Activated CD4-positive, alpha-beta T cell treated with anti-CD3 and anti-CD28 coated beads, Interleukin-2, amount 10 ng/mL, durations not matched to agents 7 days and 5 days (primary cell): ENCODE measurements at regions not wholly inside any gene's neighbourhood (a gene's known extent, or its start where the extent isn't known, plus 50 kb on each side); places are given as distances from the start of the nearest gene placed in this dataset.

Experiments
- CTCF ChIA-PET: fragments of 350-600 bp; sonication (Branson Sonifier 250); formaldehyde crosslinking; loops from one replicate; lab custom pipeline; 2021; ENCODE audit warnings: antibody characterized with exemption; lab: Charles Lee
- POLR2A ChIA-PET: fragments of 350-600 bp; sonication (Branson Sonifier 250); formaldehyde crosslinking; loops from one replicate; lab custom pipeline; 2021; ENCODE audit warnings: antibody characterized with exemption; lab: Charles Lee
- DNase-seq: peaks from one replicate; pipeline ENCODE4 v3.0.0-alpha.2; 2020
- H3K27ac Mint-ChIP-seq: one replicate; pipeline ENCODE4 v1.8.0; 2021; ENCODE audit warnings: mild to moderate bottlenecking, moderate library complexity, mixed read lengths
- H3K27me3 Mint-ChIP-seq: one replicate; pipeline ENCODE4 v1.8.0; 2021; ENCODE audit warnings: mixed read lengths
- H3K36me3 Mint-ChIP-seq: one replicate; pipeline ENCODE4 v1.8.0; 2021; ENCODE audit warnings: low read depth, mixed read lengths
- H3K4me1 Mint-ChIP-seq: one replicate; pipeline ENCODE4 v1.8.0; 2021; ENCODE audit warnings: mixed read lengths
- H3K4me3 Mint-ChIP-seq: one replicate; pipeline ENCODE4 v1.8.0; 2021; ENCODE audit warnings: mild to moderate bottlenecking, moderate library complexity, mixed read lengths
- H3K9me3 Mint-ChIP-seq: one replicate; pipeline ENCODE4 v1.8.0; 2021; ENCODE audit warnings: mixed read lengths

- H3K4me3 Mint-ChIP-seq = no peak overlapping the region
- H3K4me1 Mint-ChIP-seq = no peaks in the 10 kb centered on the region
- POLR2A ChIA-PET = no interaction called here
- no peaks in the 10 kb centered on the region for H3K36me3 Mint-ChIP-seq
- no peaks in the 10 kb centered on the region for H3K27me3 Mint-ChIP-seq
- DNase-seq = no peak
- H3K27ac Mint-ChIP-seq = no peak overlapping the region
- H3K9me3 Mint-ChIP-seq = no peaks in the 10 kb centered on the region
- CTCF ChIA-PET = no interaction called here
Observed at GRCh38 chr11:122033631-122034030, 82.4 kb downstream of the BLID start.

- Mint-ChIP-seq H3K27ac (no peak overlapping the region), H3K36me3 (no peaks in the 10 kb centered on the region), H3K9me3 (no peaks in the 10 kb centered on the region), H3K27me3 (no peaks in the 10 kb centered on the region), H3K4me1 (no peaks in the 10 kb centered on the region), H3K4me3 (no peak overlapping the region)
- CTCF ChIA-PET = no interaction called here
- no peak for DNase-seq
- POLR2A ChIA-PET = no interaction called here
Observed at GRCh38 chr11:122033193-122033592, 82.8 kb downstream of the BLID start.

- no peak overlapping the region for H3K27ac Mint-ChIP-seq
- POLR2A ChIA-PET = no interaction called here
- H3K27me3 Mint-ChIP-seq = no peaks in the 10 kb centered on the region
- H3K36me3 Mint-ChIP-seq = no peaks in the 10 kb centered on the region
- H3K9me3 Mint-ChIP-seq = no peaks in the 10 kb centered on the region
- no peaks in the 10 kb centered on the region for H3K4me1 Mint-ChIP-seq
- CTCF ChIA-PET = no interaction called here
- DNase-seq = no peak
- no peak overlapping the region for H3K4me3 Mint-ChIP-seq
Observed at GRCh38 chr11:122032317-122032716, 83.7 kb downstream of the BLID start.

- no peaks in the 10 kb centered on the region for H3K4me1 Mint-ChIP-seq
- no peak overlapping the region for H3K4me3 Mint-ChIP-seq
- H3K27ac Mint-ChIP-seq = no peak overlapping the region
- ChIA-PET CTCF (no interaction called here), POLR2A (no interaction called here)
- H3K36me3 Mint-ChIP-seq = no peaks in the 10 kb centered on the region
- H3K27me3 Mint-ChIP-seq = no peaks in the 10 kb centered on the region
- no peak for DNase-seq
- H3K9me3 Mint-ChIP-seq = no peaks in the 10 kb centered on the region
Observed at GRCh38 chr11:122031813-122032212, 84.2 kb downstream of the BLID start.

- Mint-ChIP-seq H3K27me3 (no peaks in the 10 kb centered on the region), H3K9me3 (no peaks in the 10 kb centered on the region), H3K4me3 (no peak overlapping the region), H3K27ac (no peak overlapping the region), H3K36me3 (no peaks in the 10 kb centered on the region), H3K4me1 (no peaks in the 10 kb centered on the region)
- CTCF ChIA-PET = no interaction called here
- POLR2A ChIA-PET = no interaction called here
- no peak for DNase-seq
Observed at GRCh38 chr11:122030286-122030685, 85.7 kb downstream of the BLID start.

- DNase-seq = no peak
- no peaks in the 10 kb centered on the region for H3K36me3 Mint-ChIP-seq
- H3K4me1 Mint-ChIP-seq = no peaks in the 10 kb centered on the region
- H3K4me3 Mint-ChIP-seq = no peak overlapping the region
- H3K9me3 Mint-ChIP-seq = no peaks in the 10 kb centered on the region
- no peak overlapping the region for H3K27ac Mint-ChIP-seq
- ChIA-PET CTCF (interaction anchor here (0.5 kb wide), 1 partner anchor 1555 kb away, joined by 3 read pairs; no protein-coding TSS in a partner anchor), POLR2A (no interaction called here)
- no peaks in the 10 kb centered on the region for H3K27me3 Mint-ChIP-seq
Observed at GRCh38 chr11:122028545-122028944, 87.5 kb downstream of the BLID start.

- no peaks in the 10 kb centered on the region for H3K4me1 Mint-ChIP-seq
- ChIA-PET CTCF (interaction anchor here (0.6 kb wide), 1 partner anchor 233 kb away, joined by 3 read pairs; no protein-coding TSS in a partner anchor), POLR2A (no interaction called here)
Observed at GRCh38 chr11:122028036-122028435, 88.0 kb downstream of the BLID start.

GRCh38 chr11:122025757-122026156, 90.3 kb downstream of the BLID start:
- DNase-seq = no peak
- ChIA-PET CTCF (no interaction called here), POLR2A (no interaction called here)
- H3K27me3 Mint-ChIP-seq = no peaks in the 10 kb centered on the region
- no peak overlapping the region for H3K4me3 Mint-ChIP-seq
- no peak overlapping the region for H3K27ac Mint-ChIP-seq
- no peaks in the 10 kb centered on the region for H3K9me3 Mint-ChIP-seq
- no peaks in the 10 kb centered on the region for H3K36me3 Mint-ChIP-seq
- no peaks in the 10 kb centered on the region for H3K4me1 Mint-ChIP-seq

More at GRCh38 chr11:122028036-122028435, 88.0 kb downstream of the BLID start:
- Mint-ChIP-seq H3K9me3 (no peaks in the 10 kb centered on the region), H3K27me3 (no peaks in the 10 kb centered on the region), H3K27ac (no peak overlapping the region), H3K36me3 (no peaks in the 10 kb centered on the region), H3K4me3 (no peak overlapping the region)
- DNase-seq = no peak

GRCh38 chr11:122024278-122024677, 91.7 kb downstream of the BLID start:
- CTCF ChIA-PET = no interaction called here
- H3K27me3 Mint-ChIP-seq = no peaks in the 10 kb centered on the region
- H3K4me3 Mint-ChIP-seq = no peak overlapping the region
- no peak for DNase-seq
- H3K9me3 Mint-ChIP-seq = no peaks in the 10 kb centered on the region
- POLR2A ChIA-PET = no interaction called here
- no peaks in the 10 kb centered on the region for H3K36me3 Mint-ChIP-seq
- no peak overlapping the region for H3K27ac Mint-ChIP-seq
- H3K4me1 Mint-ChIP-seq = no peaks in the 10 kb centered on the region

GRCh38 chr11:122023614-122024250, 92.3 kb downstream of the BLID start:
- no peak for DNase-seq
- POLR2A ChIA-PET = no interaction called here
- no peaks in the 10 kb centered on the region for H3K27me3 Mint-ChIP-seq
- H3K9me3 Mint-ChIP-seq = no peaks in the 10 kb centered on the region
- CTCF ChIA-PET = no interaction called here
- no peak overlapping the region for H3K27ac Mint-ChIP-seq
- no peak overlapping the region for H3K4me3 Mint-ChIP-seq
- no peaks in the 10 kb centered on the region for H3K4me1 Mint-ChIP-seq
- H3K36me3 Mint-ChIP-seq = no peaks in the 10 kb centered on the region

- ChIA-PET POLR2A (no interaction called here), CTCF (no interaction called here)
- H3K4me3 Mint-ChIP-seq = no peak overlapping the region
- H3K27ac Mint-ChIP-seq = no peak overlapping the region
- no peaks in the 10 kb centered on the region for H3K9me3 Mint-ChIP-seq
- no peak for DNase-seq
- no peaks in the 10 kb centered on the region for H3K36me3 Mint-ChIP-seq
- no peaks in the 10 kb centered on the region for H3K4me1 Mint-ChIP-seq
- H3K27me3 Mint-ChIP-seq = no peaks in the 10 kb centered on the region
Observed at GRCh38 chr11:122022646-122023045, 93.4 kb downstream of the BLID start.

GRCh38 chr11:122020902-122021301, 95.1 kb downstream of the BLID start:
- H3K4me3 Mint-ChIP-seq = no peak overlapping the region
- H3K4me1 Mint-ChIP-seq = no peaks in the 10 kb centered on the region
- H3K27ac Mint-ChIP-seq = no peak overlapping the region
- no peak for DNase-seq
- H3K9me3 Mint-ChIP-seq = no peaks in the 10 kb centered on the region
- no peaks in the 10 kb centered on the region for H3K27me3 Mint-ChIP-seq
- POLR2A ChIA-PET = no interaction called here
- CTCF ChIA-PET = interaction anchor here (0.5 kb wide), 1 partner anchor 69 kb away, joined by 4 read pairs; no protein-coding TSS in a partner anchor
- H3K36me3 Mint-ChIP-seq = no peaks in the 10 kb centered on the region

GRCh38 chr11:122019908-122020694, 95.9 kb downstream of the BLID start:
- H3K4me1 Mint-ChIP-seq = no peaks in the 10 kb centered on the region
- no peaks in the 10 kb centered on the region for H3K9me3 Mint-ChIP-seq

More at GRCh38 chr11:122019908-122020694, 95.9 kb downstream of the BLID start:
- no peaks in the 10 kb centered on the region for H3K27me3 Mint-ChIP-seq
- no peaks in the 10 kb centered on the region for H3K36me3 Mint-ChIP-seq
- POLR2A ChIA-PET = no interaction called here
- no peak overlapping the region for H3K27ac Mint-ChIP-seq
- CTCF ChIA-PET = no interaction called here
- no peak overlapping the region for H3K4me3 Mint-ChIP-seq
- no peak for DNase-seq
